GM12892 (cell line): ENCODE measurements at regions not wholly inside any gene's neighbourhood (a gene's known extent, or its start where the extent isn't known, plus 50 kb on each side); places are given as distances from the start of the nearest gene placed in this dataset.

Source experiments
- POLR2A ChIP-seq: IDR thresholded peaks from 2 replicates; pipeline ENCODE4 v1.6.1; 2011; ENCODE audit warnings: low read depth, low read length, control low read depth
- TAF1 ChIP-seq: IDR thresholded peaks from 2 replicates; pipeline ENCODE4 v1.6.1; 2011; ENCODE audit warnings: low read depth, mild to moderate bottlenecking, control low read depth, low read length, borderline replicate concordance

DNA sequence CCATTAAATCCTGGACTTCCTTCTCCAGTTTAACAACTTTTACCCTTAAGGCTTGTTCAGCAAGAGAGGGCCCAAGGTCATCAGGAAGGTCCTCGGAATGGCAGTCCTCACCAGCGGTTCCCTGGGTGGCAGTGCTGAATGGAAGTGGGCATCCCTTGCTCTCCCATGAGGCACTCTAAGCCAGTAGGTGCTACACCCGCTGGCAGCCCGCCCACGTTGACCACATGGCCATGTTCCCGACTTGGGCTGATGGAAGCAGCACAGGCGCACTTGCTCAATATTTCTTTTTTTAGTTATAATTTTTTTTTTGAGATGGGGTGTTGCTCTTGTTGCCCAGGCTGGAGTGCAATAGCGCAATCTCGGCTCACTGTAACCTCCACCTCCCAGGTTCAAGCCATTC is 277.9 kb downstream of the ZC4H2 start:
- TF ChIP-seq TAF1 (no peak), POLR2A (no peak)
